Right kidney (tissue), 1 donor: ENCODE measurements at regions not wholly inside any gene's neighbourhood (a gene's known extent, or its start where the extent isn't known, plus 50 kb on each side); places are given as distances from the start of the nearest gene placed in this dataset.

Experiments
- DNase-seq: peaks from one replicate; pipeline ENCODE4 v3.0.0-alpha.2; 2016

DNA sequence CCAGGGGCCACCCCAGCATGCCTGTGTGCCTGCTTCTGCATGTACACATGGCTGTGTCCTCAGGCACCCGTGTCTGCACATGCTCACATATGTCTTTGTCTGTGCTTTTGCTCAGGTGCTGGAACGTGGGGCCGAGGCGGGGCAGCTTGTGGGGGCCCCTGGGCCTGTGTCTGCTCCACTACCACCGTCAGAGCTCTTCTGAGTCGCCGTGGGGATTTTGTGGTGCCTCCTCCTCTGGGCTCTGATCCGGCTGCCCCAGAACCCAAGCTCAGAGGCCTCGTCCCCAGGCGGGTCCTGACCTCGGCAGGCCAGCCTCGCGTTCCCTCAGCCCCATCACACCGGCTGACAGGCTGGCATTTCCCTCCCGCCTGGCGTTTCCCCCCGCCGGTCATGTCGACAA, 104.6 kb upstream of the ACTRT2 start:
- no peak for DNase-seq

DNA sequence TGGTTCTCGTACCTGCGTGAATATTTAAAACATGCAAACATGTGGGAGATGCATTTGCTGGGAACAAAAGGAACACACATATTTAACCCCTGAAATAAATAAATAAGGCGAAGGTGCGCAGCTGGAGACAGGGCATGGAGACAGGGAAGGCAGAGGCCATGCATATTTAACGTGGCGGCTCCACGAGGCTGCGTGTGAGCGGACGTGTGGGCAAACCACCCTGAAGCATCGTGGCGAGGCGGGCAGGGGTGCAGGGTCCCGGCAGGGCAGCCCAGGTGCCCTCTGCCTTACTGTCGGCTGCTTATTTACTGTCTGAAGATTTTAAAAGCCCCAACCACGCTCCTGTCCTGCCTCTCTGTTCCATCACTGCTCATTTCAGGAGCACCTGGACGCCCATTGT, 104.0 kb upstream of the ACTRT2 start:
- no peak for DNase-seq

DNA sequence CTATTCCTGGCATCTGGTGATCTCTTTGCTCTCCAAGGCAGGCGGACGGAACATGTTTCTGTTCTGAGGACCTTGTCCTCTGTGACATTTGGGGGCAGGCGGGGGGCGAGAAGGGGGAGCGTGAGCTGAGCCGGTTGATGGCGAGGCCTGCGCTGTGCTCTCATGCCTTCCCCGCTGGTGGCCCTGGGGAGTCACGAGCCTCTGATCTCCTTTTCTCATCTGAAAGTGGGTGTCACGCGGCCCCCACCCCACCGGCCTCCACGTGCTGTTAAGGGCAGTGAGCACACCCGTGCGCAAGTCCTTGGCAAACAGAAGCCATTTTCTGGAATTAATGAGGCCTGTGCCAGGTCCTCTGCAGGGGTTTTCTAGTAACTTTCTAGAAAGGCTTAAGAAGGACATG, 102.8 kb upstream of the ACTRT2 start:
- no peak for DNase-seq

DNA sequence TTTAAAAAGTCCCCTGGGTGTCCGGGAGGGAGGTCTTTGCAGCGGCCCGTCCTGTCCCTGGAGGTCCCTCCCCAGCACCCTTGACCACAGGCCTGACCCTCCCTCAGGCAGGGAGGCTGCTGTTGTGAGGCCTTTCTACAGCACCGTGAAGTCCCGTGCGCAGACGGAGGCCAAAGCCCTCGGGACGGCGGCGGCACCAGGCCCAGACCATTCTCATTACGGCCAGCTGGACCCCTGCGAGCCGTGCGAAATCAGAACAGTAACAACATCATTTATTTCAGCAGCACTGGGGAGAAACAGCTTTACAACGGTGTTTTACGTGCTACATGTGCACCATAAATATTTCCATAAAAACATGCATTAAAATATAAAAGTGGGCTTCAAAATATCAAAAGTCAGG, 101.4 kb upstream of the ACTRT2 start:
- no peak for DNase-seq

DNA sequence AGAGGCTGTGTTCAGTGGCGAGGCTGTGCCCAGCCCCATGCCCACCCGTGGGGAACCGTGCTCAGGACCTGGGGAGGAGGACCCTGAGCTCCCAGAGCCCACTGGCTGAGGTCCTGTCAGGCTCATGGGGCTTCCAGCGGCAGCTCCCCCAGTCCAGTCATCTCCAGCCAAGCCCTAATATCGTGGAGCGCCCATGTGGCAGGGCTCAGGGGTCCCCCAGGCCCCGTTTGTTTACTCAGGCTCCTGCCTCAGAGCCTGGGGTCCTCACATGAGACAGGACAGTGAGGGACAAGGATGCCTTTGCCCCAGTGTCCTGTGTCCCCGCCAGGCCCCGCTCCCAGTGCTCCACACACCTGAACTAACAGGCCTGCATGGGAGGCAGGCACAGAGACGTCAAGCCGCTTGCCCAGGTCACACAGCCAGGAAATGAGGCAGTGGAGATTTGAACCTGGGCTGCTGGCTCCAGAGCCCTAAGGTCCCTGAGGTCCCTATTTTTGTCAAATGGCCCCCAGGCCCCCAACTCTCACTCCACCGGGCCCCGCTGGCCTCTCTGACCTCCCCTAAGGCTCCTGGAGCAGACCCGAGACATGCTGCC, 100.7 kb upstream of the ACTRT2 start:
- DNase-seq = no peak

DNA sequence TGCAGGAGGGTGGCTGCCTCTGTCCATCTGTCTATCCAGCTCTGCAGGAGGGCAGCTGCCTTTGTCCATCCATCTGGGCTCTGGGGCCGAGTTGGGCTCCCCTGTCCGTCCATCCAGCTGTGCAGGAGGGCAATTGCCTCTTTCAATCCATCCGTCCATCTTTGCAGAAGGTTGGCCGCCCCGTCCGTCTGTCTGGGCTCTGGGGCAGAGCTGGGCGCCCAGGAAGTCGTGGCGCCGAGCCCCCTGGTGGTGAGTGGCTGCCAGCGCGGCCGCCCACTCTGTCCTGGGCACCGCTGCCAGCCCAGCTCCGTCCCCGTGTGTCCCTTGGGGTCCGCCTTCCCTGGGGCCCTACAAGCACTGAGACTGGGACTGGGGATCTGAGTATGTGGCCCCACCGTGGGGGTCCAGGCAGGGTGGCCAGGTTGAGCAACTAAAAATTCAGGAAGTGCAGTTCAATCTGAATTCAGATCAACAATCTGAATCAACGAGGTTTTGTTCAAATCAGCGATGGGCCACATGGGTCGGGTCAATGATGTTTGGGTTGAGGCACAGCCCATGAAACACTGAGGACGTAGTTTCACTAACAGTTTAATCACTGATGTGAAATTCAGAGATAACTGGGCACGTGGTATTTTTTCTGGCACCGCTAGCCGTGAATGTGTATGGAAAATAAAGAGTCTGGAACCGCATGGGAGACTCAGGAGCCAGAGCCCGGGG, 99.1 kb upstream of the ACTRT2 start:
- no peak for DNase-seq

DNA sequence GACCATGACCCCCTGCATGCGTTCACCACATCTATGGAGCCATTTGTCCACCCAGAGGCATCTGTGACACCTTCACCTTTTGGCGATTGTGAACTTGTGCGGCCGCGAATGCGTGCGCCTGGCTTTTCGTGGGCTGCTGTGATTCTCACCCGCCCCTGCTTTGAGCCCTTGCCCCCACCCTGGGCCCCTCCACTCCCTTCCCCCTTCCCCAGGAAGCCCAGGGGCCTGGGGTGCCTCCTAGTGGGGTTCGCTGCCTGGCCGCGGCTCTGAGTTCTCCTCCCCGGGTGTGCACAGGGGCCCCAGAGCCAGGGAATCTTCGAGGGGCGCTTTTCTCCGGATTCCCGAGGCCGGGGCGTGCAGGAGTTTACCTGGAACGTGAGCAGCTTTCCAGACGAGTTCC, 97.9 kb upstream of the ACTRT2 start:
- no peak for DNase-seq

DNA sequence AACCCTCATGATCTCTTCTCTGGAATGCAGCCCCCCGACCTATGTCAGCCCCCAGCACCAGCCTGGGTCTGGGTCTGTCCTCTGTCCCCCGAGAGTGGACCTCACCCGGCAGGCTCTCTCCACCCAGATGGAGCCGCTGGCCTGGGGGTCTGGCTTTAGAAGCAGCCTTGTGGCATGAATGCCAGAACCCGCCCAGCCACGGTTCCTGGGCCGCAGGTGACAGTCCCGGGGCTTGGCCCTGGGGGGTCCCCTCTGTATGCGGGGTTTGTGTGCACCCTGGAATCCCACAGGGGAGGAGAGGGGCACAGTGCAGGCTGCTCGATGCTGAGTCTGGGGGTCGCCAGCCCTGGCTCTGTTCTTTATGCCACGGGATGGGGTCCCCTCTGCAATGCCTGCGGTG, 96.0 kb upstream of the ACTRT2 start:
- no peak for DNase-seq

DNA sequence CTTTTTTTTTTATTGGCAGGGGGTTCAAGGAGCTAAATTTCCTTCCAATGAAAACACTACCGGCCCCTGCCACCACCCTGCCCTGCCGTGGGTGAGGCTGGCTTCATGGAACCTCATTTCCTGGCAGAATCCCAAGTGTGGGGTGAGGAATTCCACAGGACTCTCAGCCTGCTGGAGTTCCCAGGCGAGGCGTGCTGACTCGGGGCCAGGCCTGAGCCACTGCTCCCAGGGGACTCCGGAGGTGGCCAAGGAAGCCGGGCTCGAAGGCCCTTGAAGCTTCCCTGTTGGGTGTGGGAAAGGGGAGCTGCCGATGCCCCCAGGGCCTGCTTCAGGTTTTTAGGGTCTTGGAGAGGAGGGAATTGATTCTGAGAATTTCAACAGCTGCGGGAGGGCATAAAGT, 95.3 kb upstream of the ACTRT2 start:
- DNase-seq = no peak

DNA sequence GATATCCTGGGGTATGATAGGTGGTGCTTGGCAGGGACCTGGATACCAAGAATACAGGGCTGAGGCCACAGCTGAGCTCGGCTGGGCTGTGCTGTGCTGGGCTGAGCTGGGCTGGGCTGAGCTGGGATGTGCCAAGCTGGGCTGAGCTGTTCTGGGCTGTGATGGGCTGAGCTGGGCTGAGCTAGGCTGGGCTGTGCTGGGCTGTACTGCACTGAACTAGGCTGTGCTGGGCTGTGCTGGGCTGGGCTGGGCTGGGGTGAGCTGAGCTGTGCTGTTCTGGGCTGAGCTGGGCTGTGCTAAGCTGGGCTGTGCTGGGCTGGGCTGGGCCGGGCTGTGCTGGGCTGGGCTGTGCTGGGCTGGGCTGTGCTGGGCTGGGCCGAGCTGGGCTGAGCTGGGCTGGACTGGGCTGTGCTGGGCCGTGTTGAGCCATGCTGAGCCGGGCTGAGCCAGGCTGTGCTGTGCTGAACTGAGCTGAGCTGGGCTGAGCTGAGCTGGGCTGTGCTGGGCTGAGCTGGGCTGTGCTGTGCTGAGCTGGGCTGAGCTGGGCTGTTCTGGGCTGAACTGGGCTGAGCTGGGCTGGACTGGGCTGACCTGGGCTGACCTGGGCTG, 94.7 kb upstream of the ACTRT2 start:
- DNase-seq = no peak

DNA sequence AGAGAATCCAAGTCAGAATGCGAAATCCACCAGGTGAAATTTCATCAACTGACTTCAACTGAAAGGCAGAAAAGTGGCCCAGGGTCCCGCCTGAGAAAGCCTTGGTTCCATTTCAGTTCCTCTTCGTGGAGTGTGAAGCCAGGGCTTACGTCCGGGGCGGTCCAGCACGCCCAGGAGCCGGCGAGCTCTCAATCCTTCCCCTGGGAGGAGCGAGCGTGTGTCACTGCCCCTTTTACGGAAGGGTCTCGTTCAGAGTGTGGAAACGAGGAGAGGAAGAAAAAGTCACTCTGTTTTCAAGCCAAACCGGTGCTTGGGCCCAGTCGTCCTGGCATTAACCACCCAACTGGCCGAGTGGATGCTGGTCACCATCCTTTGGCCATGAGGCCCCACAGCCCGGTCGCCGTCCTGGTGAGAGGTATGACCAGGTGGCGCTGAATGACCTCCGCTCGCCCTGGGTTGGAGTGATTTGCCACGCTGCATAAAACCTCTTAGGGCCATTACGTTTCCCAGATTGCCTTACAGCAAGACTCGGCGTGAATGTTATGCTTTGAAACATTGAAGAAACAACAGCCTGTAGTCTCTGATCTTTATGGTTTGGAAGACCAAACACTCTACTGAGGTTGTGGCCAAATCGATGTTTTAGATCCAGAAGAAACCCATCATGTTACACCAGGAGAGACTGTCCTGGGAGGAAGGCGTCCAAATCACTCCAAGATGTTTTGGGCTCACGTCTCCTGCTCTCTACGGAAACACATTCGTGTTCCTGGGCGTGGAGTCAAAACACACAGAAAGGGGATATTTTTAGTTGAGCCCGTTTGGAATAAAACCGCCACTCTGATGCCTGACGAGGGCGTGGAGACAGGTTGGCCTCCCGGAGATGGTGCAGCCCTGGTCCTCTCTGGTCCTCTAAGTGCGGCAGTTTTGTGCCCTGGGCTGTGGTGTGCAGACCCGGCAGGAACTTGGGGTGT, 93.6 kb upstream of the ACTRT2 start:
- no peak for DNase-seq

DNA sequence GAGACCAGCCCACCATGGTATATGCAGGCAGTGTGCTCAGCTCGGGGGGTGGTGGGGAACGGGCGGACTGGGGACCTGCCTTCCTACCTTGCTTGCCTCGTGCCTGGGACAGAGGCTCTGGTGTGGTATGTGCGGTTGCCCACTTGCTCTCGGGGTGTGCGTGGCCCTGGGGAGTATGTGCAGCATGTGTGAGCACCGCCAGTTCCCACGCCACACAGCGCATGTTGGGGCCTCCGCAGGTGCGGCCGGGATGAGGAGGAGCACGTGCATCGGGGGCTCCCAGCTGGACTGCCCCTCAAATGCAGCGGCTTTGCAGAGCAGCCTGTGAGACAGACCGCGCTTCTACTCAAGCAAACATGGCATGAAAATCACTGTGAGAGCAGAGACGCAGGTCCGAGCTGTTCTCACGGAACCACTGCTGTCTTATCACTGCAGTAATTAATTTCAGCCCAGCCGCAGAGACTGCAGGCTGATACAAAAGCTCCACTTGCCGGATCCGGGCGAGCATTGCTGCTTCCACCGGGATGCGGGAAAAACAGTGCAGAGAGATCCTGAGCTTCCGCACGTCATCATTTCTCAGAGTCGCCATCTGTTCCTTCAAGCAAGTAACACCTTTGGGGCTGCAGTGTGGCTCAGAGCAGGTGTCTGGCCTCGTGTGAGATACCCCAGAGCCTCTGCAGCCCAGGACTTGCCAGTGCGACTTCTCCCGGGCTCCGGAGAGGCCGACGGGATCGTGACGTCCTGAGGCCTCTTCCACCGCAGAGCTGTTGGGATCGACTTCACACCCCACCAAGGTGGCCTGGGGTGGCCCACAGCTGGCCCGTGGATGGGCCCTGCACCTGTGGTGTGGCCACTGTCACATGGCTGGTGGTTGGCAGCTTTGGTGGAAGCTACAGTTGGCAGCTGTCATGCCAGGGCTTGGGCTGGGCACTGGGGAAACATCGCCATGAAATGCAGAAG, 92.6 kb upstream of the ACTRT2 start:
- DNase-seq = no peak

DNA sequence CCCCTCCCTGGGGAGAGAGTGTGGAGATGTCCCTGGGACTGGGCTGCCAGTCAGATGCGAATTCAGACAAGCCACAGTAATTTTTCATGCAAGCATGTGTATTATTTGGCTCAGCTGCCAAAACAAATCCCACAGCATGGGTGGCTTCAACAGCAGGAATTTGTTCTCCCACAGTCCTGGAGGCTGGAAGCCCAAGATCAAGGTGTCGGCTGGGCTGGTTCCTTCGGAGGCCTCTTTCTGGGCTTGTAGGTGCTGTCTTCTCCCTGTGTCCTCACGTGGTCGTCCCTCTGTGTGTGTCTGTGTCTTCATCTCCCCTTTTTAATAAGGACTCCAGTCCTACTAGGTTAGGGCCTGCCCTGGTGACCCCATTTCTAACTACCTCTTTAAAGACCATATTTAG, 91.9 kb upstream of the ACTRT2 start:
- no peak for DNase-seq

DNA sequence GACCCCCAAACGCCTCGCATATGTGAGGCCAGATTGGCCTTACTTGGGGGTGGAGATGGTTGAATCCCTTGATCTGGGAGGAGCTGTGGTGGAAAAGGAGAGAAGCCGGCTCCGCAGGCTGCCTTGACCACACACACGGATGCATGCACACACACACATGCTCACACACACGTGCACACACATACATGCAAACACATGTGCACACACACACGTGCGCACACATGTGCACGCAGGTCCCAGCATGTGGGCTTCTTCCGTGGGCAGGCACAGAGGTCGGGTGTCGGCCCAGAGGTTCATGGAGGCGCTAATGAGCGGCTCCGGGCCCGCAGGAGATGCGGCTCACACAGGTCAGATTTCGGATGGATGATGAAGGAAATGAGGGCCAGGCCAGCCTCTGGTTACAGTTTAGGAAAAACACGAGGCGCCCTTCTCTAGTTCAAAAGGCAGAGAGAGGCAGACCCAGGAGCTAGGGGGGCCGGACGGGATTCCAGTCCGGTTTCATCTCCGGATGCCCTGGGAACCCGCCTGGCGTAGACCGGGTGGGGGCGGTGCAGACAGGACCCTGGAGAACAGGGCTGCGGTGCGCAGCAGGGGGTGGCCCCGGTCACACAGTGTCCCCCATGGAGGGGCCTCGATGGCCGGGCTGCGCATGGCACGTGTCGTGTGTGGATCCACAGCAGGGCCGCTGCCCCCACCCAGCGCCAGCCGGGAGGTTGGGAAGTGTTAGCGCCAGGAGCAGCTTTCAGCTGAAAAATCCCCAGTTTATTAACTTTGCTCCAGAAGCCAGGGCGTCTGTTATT, 91.1 kb upstream of the ACTRT2 start:
- DNase-seq = no peak

DNA sequence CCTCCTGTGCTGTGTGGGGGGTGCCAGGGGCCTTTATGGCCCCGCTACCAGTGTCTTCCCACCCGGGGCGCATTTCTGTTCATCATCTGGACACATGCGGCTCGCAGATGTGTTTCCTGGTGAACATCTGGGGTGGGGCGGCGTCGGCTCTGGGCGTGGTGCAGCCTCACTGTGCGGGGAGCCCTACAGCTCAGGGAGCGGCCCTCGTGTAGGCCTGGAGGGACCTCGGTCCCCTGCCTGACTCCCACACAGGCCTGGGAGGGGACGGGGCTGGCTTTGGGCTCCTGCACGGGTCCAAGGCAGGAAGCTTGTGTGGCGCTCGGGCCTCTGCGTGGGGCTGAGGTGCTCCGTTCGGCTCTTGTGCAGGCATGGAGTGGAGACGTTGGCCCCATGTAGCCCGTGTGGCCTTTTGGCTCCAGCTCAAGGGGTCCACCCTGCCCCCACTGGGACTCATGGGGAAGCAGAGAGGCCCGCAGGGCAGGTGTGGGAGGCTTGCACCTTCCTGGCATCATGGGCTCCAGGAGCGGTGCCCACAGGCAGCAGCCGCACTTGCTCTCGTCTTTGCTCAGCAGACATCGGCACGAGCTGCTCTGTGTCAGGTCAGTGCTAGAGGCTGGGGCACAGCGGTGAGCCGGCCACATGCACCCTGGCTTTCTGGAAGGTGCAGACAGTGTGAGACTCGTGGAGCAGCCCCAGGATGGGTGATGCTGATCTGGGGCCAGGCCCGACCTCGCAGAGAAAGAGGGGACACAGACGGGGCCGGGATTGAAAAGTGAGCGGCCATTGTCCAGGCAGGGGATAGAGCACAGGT, 90.1 kb upstream of the ACTRT2 start:
- no peak for DNase-seq

DNA sequence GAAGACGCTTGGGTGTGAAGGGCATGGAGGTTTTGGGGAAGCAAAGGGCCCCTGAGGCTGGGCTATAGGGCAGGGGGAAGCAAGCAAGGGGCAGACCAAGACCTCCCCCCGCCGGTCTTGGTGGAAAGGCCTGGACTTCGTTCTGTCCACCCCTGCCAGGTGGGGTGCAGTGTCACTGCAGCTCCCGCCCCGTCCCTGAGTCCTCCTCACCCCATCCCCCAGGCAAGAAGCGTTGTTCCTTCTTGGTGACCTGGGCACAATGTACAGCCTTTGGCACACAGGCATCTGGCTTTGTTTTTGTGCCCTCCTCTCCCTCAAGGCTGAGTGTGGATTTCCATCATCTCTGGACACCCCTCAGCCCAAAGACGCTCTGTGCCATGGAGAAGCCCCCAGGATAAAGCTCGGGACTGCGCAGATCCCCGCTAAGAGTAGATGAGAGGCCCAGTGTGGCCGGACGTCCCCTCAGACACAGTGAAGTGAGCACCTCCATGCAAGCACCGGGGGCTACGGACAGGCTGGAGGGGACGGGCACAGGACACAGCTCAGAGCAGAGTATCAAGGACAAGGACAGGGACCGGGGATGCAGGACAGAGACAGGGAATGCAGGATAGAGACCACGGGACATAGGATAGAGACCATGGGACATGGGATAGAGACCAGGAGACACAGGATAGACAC, 89.4 kb upstream of the ACTRT2 start:
- DNase-seq = no peak

DNA sequence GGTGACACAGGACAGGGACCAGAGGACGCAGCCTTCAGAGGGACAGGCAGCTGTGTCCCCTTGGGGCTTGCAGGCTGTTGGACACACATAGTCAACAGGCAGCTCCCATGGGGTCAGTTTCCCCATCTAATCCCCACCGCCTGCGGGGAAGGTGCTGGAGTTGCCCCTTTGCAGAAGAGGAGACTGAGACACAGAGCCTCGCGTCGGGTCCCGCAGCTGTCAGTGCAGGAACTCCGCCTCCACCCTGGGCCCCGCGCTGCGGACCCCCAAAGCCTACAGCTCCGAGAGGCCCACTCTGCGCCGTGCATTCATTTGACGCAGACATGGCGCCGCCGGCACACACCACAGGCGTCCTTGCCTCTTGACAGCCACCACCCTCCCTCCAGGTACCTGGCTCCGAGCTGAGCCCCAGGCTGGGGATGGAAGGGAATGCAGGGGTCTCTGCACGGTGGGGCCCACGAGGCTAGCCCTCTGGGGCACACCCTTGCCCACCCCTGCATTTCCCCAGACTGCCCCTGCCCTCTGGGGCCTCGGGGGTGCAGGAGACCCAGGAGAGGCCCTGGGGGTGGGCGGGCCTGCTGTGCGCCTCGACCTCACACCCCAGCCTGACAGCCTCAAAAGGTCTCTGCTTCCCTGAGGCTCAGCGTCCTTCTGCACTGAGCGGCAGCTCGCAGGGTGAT, 88.5 kb upstream of the ACTRT2 start:
- DNase-seq = no peak

DNA sequence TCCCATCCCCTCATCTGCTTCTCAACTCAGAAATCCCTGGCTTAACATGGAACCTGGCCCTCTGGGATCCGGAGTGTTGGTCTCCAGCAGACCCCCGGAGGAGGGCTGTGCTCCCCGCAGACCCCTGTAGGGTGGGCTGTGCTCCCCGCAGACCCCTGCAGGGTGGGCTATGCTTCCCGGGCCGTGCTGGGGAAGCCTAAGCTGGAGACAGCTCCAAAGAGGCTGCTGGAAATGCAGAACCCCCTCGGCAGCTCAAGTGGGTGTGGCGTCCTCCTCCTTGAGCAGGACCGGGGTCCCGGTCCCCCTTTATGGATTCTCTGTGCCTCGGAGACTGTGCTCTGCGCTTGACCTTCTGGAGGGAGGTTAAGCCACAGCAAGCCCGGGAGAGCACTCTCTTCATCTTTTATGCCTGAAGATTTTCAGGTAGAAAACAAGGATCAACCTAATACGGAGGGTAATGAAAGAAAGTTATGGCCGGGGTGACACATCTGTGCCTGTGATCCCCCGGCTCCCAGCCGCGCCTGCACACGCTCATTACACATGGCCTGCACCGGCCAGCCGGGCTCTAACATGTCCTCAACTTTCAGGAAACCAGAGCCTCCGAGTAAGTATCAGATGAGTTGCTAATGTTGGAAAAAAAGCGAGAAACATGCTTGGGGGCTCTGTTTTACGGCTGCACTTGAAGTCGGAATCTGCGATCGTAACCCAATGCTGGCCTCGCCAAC, 87.7 kb upstream of the ACTRT2 start:
- no peak for DNase-seq
